K562 (cell line): ENCODE measurements at regions not wholly inside any gene's neighbourhood (a gene's known extent, or its start where the extent isn't known, plus 50 kb on each side); places are given as distances from the start of the nearest gene placed in this dataset.
A peak's percentile ranks its signal among the peaks of the same experiment; 100 is the strongest.

Experiments
- ATAC-seq: fragments of 200-7000 bp; cut with Tn5 transposase; 3 replicates; pipeline ENCODE4 v1.9.1; 2020; ENCODE audit warnings: moderate library complexity
- BruUV-seq: library from RNA; stranded (reverse); fragments of 400-500 nt; replicated peaks from 2 replicates; lab custom pipeline; 2021; lab: Mats Ljungman, UMichigan
- CTCF ChIA-PET: fragments of 300-600 bp; formaldehyde crosslinking; extraction: SDS; loops from one replicate; lab custom pipeline; 2021; ENCODE audit warnings: low intra/inter-chr PET ratio; lab: Yijun Ruan, JAX
- POLR2A ChIA-PET: fragments of 300-600, 350-650 bp; sonication (Branson Sonifier 250); formaldehyde crosslinking; extraction: SDS; loops from one replicate; lab custom pipeline; 2021; ENCODE audit warnings: antibody characterized with exemption, inconsistent platforms; lab: Yijun Ruan, JAX
- DNase-seq, 4 experiments: peaks; one replicate each; pipeline versions ENCODE4 v3.0.0 to v3.0.0-alpha.2; 2011 to 2018; ENCODE audit warnings: low spot score in 3 of 4, mixed read lengths in 3 of 4; ENCODE audit errors: extremely low read depth in 1 of 4
- FAIRE-seq: peaks from 2 replicates; lab custom pipeline; 2011; peaks lifted over from hg19 to GRCh38; lab: Jason Lieb, UNC
- H2AFZ ChIP-seq: 2 replicates; pipeline ENCODE4 v1.6.0; 2011; ENCODE audit warnings: low read depth, low read length, control low read depth, inconsistent platforms
- H3K27ac ChIP-seq: fragments of 200-600 bp; 3 replicates; pipeline ENCODE4 v1.8.0; 2011; ENCODE audit warnings: low read depth, mild to moderate bottlenecking, control low read depth, inconsistent platforms, low read length, moderate library complexity, mixed read lengths; ENCODE audit errors: extremely low read depth
- H3K27me3 ChIP-seq, 2 experiments: fragments of 300-600 bp in 1 of 2; 2 replicates in 1 of 2; 3 replicates in 1 of 2; pipeline versions ENCODE4 v1.6.0 to v1.8.0; 2011; ENCODE audit warnings: inconsistent platforms in 2 of 2, low read length in 2 of 2, mild to moderate bottlenecking in 1 of 2, mixed read lengths in 1 of 2, moderate library complexity in 1 of 2; ENCODE audit not compliant: control insufficient read depth in 2 of 2, insufficient read depth in 2 of 2
- H3K36me3 ChIP-seq: fragments of 300-600 bp; 3 replicates; pipeline ENCODE4 v1.8.0; 2011; ENCODE audit warnings: mild to moderate bottlenecking, low read length, inconsistent platforms; ENCODE audit not compliant: control insufficient read depth, insufficient read depth
- H3K4me1 ChIP-seq, 2 experiments: fragments of 200-600 bp in 1 of 2; replicated peaks in 1 of 2; 2 replicates in 1 of 2; 3 replicates in 1 of 2; pipeline versions ENCODE4 v1.5.1 to v1.8.0; 2011; ENCODE audit warnings: inconsistent platforms in 2 of 2, low read length in 2 of 2, mild to moderate bottlenecking in 1 of 2, mixed read lengths in 1 of 2, moderate library complexity in 1 of 2; ENCODE audit not compliant: control insufficient read depth in 2 of 2, insufficient read depth in 2 of 2
- H3K4me2 ChIP-seq: 2 replicates; pipeline ENCODE4 v1.6.1; 2011; ENCODE audit warnings: low read length, control low read depth, inconsistent platforms, mixed read lengths; ENCODE audit not compliant: insufficient read depth
- H3K4me3 ChIP-seq: fragments of 200-600 bp; sonication (generic), shearing (Covaris generic); 2 replicates; pipeline ENCODE4 v1.5.1; 2016; ENCODE audit warnings: control low read depth, inconsistent platforms
- H3K79me2 ChIP-seq: fragments of 200-600 bp; 3 replicates; pipeline ENCODE4 v1.8.0; 2011; ENCODE audit warnings: low read length, inconsistent platforms; ENCODE audit not compliant: control insufficient read depth, insufficient read depth
- H3K9ac ChIP-seq, 2 experiments: 2 replicates each; pipeline versions ENCODE4 v1.6.0 to v1.6.1; 2011; ENCODE audit warnings: low read depth in 2 of 2, low read length in 2 of 2, control low read depth in 1 of 2, inconsistent platforms in 1 of 2, mild to moderate bottlenecking in 1 of 2, mixed read lengths in 1 of 2; ENCODE audit not compliant: insufficient read depth in 1 of 2
- H3K9me1 ChIP-seq: one replicate; pipeline ENCODE4 v1.6.0; 2011; ENCODE audit warnings: inconsistent platforms, mild to moderate bottlenecking, low read length, moderate library complexity; ENCODE audit not compliant: control insufficient read depth, insufficient read depth
- H3K9me3 ChIP-seq: replicated peaks from 2 replicates; pipeline ENCODE4 v1.5.1; 2011; ENCODE audit warnings: low read depth, low read length, inconsistent platforms; ENCODE audit not compliant: control insufficient read depth, insufficient read depth
- H4K20me1 ChIP-seq: replicated peaks from 2 replicates; pipeline ENCODE4 v1.6.1; 2011; ENCODE audit warnings: low read length, inconsistent platforms, mixed read lengths; ENCODE audit not compliant: control insufficient read depth, insufficient read depth
- C11orf30 ChIP-seq: fragments of 450-650 bp; IDR thresholded peaks from 2 replicates; pipeline ENCODE4 v1.6.1; 2016; ENCODE audit warnings: low read depth, mild to moderate bottlenecking
- CC2D1A ChIP-seq: fragments of 450-650 bp; IDR thresholded peaks from 2 replicates; pipeline ENCODE4 v1.6.1; 2017; ENCODE audit warnings: mild to moderate bottlenecking
- ETV1 ChIP-seq: fragments of 450-650 bp; conservative IDR thresholded peaks from 2 replicates; pipeline ENCODE4 v1.6.1; 2016; ENCODE audit warnings: missing genetic modification characterization, control low read depth, low read depth, missing compliant biosample characterization
- FOXA1 ChIP-seq: fragments of 450-650 bp; IDR thresholded peaks from 2 replicates; pipeline ENCODE4 v1.6.1; 2016; ENCODE audit warnings: mild to moderate bottlenecking, borderline replicate concordance
- MAFF ChIP-seq: IDR thresholded peaks from 2 replicates; pipeline ENCODE4 v1.6.1; 2012; ENCODE audit warnings: low read length, improper control_type of control experiment
- MAFG ChIP-seq: fragments of 450-650 bp; conservative IDR thresholded peaks from 2 replicates; pipeline ENCODE4 v1.6.1; 2016; ENCODE audit warnings: missing genetic modification characterization, missing compliant biosample characterization
- MAFK ChIP-seq: IDR thresholded peaks from 2 replicates; pipeline ENCODE4 v1.6.1; 2011; ENCODE audit warnings: low read length, improper control_type of control experiment
- NONO ChIP-seq, 2 experiments: fragments of 200-400 bp in 1 of 2; fragments of 450-650 bp in 1 of 2; formaldehyde crosslinking in 1 of 2; IDR thresholded peaks; 2 replicates each; pipeline ENCODE4 v1.6.1; 2017; ENCODE audit warnings: low read depth in 2 of 2, mild to moderate bottlenecking in 2 of 2, moderate library complexity in 2 of 2, low read length in 1 of 2
- RAD51 ChIP-seq: fragments of 450-650 bp; IDR thresholded peaks from 2 replicates; pipeline ENCODE4 v1.7.1; 2016; ENCODE audit warnings: low read depth, mild to moderate bottlenecking, borderline replicate concordance
- RBBP5 ChIP-seq: fragments of 200-600 bp; sonication (generic); IDR thresholded peaks from 2 replicates; pipeline ENCODE4 v1.6.1; 2012; ENCODE audit warnings: borderline replicate concordance, mild to moderate bottlenecking, low read length, control low read depth, inconsistent platforms; ENCODE audit not compliant: insufficient read depth, poor library complexity, severe bottlenecking
- ZNF146 ChIP-seq: IDR thresholded peaks from one replicate; pipeline ENCODE4 v1.6.1; 2018; ENCODE audit warnings: missing compliant biosample characterization; ENCODE audit not compliant: unreplicated experiment
- ZNF274 ChIP-seq: IDR thresholded peaks from 2 replicates; pipeline ENCODE4 v1.6.1; 2011; ENCODE audit warnings: low read depth, mild to moderate bottlenecking, low read length, moderate library complexity, borderline replicate concordance
- ZNF316 ChIP-seq: fragments of 450-650 bp; IDR thresholded peaks from 2 replicates; pipeline ENCODE4 v1.6.1; 2016
- ZNF668 ChIP-seq: fragments of 250-450 bp; sonication (Bioruptor Pico); IDR thresholded peaks from 2 replicates; pipeline ENCODE4 v1.8.0; 2022; ENCODE audit warnings: mild to moderate bottlenecking, inconsistent platforms
- ZNF695 ChIP-seq: fragments of 450-650 bp; formaldehyde crosslinking; IDR thresholded peaks from 2 replicates; pipeline ENCODE4 v1.4.0; 2020; ENCODE audit warnings: mild to moderate bottlenecking, moderate library complexity
- WGBS: fragments of 100-300 bp; shearing (Covaris generic); methylation state at CpG from one replicate; pipeline ENCODE4 v1.1.6; 2016; ENCODE audit warnings: low coverage, mixed read lengths; ENCODE audit not compliant: insufficient coverage; ENCODE audit errors: missing lambda C conversion rate; 5-methylcytosine and 5-hydroxymethylcytosine counted together
- in situ Hi-C: fragments of 300-500 bp; cut with MboI; formaldehyde crosslinking; loops from 4 replicates; pipeline ENCODE4 v1.15.0; 2018; ENCODE audit warnings: inconsistent platforms, mixed read lengths
- intact Hi-C: fragments of 100-400 bp; cut with micrococcal nuclease; formaldehyde crosslinking; loops from 2 replicates; pipeline ENCODE4 v1.14.2; 2022
- TF ChIP-seq, protein P1 (sequence below): fragments of 450-650 bp; formaldehyde crosslinking; conservative IDR thresholded peaks from 2 replicates; pipeline ENCODE4 v1.4.0; 2022; ENCODE audit warnings: mild to moderate bottlenecking, missing genetic modification characterization

DNA sequence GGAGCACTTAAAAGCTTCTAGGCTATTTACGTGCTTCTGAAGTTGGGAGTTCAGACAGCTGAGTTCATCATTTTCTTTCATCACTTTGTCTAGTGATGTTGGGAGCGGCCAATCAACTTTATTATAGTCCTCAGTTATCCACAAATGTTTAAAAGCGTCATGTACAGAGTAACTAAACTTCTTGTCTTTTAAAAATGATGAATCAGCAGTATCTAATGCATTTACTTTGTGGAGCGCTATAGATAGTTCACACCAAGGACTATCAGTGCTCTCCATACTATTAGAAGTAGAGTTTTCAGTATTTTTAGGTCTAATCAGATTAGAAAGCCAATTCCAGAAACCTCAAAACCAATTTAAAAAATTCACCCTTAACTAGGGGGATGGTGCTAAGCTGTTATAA lies 778.7 kb upstream of the PRMT6 start:
- ChIA-PET POLR2A (no interaction called here), CTCF (no interaction called here)
- Histone ChIP-seq H3K27ac (no peak overlapping the region), H3K9me1 (no peaks in the 10 kb centered on the region), H4K20me1 (no peaks in the 10 kb centered on the region), H3K79me2 (no peaks in the 10 kb centered on the region), H3K9me3 (no peaks in the 10 kb centered on the region), H3K36me3 (no peaks in the 10 kb centered on the region), H3K27me3 (no peaks in the 10 kb centered on the region), H3K4me3 (no peak overlapping the region), H3K4me2 (no peak overlapping the region), H2AFZ (no peak overlapping the region), H3K4me1 (no peaks in the 10 kb centered on the region), H3K9ac (no peak overlapping the region)
- TF ChIP-seq MAFF = peak; percentile 87
- TF ChIP-seq MAFG (tag) = peak; percentile 75
- TF ChIP-seq NONO (IDR thresholded peaks at IDR 0.05; ENCODE audit: low read depth in 2 of 2, low read length in 1 of 2) = no peak
- TF ChIP-seq ZNF695 (CRISPR knock-in tag) = no peak
- TF ChIP-seq, protein P1, sequence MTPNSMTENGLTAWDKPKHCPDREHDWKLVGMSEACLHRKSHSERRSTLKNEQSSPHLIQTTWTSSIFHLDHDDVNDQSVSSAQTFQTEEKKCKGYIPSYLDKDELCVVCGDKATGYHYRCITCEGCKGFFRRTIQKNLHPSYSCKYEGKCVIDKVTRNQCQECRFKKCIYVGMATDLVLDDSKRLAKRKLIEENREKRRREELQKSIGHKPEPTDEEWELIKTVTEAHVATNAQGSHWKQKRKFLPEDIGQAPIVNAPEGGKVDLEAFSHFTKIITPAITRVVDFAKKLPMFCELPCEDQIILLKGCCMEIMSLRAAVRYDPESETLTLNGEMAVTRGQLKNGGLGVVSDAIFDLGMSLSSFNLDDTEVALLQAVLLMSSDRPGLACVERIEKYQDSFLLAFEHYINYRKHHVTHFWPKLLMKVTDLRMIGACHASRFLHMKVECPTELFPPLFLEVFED (CRISPR knock-in tag) = no peak
- TF ChIP-seq ZNF668 (CRISPR knock-in tag) = no peak
- TF ChIP-seq MAFK = peak; percentile 91
- TF ChIP-seq FOXA1 = no peak
- no peak for TF ChIP-seq CC2D1A
- TF ChIP-seq RBBP5 = no peak
- peak; percentile 53; the same call in 1 of the 2 replicates for TF ChIP-seq C11orf30
- TF ChIP-seq ZNF274 = no peak
- TF ChIP-seq ZNF316 = peak; percentile 70; the same call in 1 of the 2 replicates
- no peak for TF ChIP-seq RAD51
- no peak for TF ChIP-seq ETV1 (tag)
- no peak for TF ChIP-seq ZNF146
- ATAC-seq (no peak), FAIRE-seq (no peak), DNase-seq (no peak)
- 1% methylated on average over 4 of the region's 4 CpGs for WGBS
- in situ Hi-C loops = no loop called here
- intact Hi-C loops = no loop called here
- no TSS peak for BruUV-seq
